H9 (cell line): ENCODE measurements at regions not wholly inside any gene's neighbourhood (a gene's known extent, or its start where the extent isn't known, plus 50 kb on each side); places are given as distances from the start of the nearest gene placed in this dataset.

Experiments used
- DNase-seq: peaks from one replicate; pipeline ENCODE4 v3.0.0-alpha.2; 2017
- H2AFZ ChIP-seq: one replicate; pipeline ENCODE4 v1.6.1; 2013; ENCODE audit warnings: mild to moderate bottlenecking, low read length, control low read depth, moderate library complexity
- H2AK5ac ChIP-seq: 2 replicates; pipeline ENCODE4 v1.6.1; 2013; ENCODE audit warnings: low read length, control low read depth, mixed read lengths; ENCODE audit not compliant: insufficient read length
- H2BK120ac ChIP-seq: one replicate; pipeline ENCODE4 v1.6.1; 2013; ENCODE audit warnings: low read depth, mild to moderate bottlenecking, low read length, control low read depth, inconsistent platforms; ENCODE audit not compliant: poor library complexity, severe bottlenecking
- H2BK12ac ChIP-seq: 2 replicates; pipeline ENCODE4 v1.6.1; 2013; ENCODE audit warnings: low read length, control low read depth, mixed read lengths, low read depth; ENCODE audit not compliant: insufficient read length
- H2BK15ac ChIP-seq: 2 replicates; pipeline ENCODE4 v1.6.1; 2013; ENCODE audit warnings: low read depth, low read length, control low read depth
- H2BK20ac ChIP-seq: one replicate; pipeline ENCODE4 v1.6.1; 2013; ENCODE audit warnings: low read depth, mild to moderate bottlenecking, low read length, control low read depth, inconsistent platforms; ENCODE audit not compliant: poor library complexity, severe bottlenecking
- H2BK5ac ChIP-seq: 2 replicates; pipeline ENCODE4 v1.6.1; 2013; ENCODE audit warnings: low read length, control low read depth, mixed read lengths; ENCODE audit not compliant: insufficient read length
- H3K14ac ChIP-seq: 2 replicates; pipeline ENCODE4 v1.6.1; 2013; ENCODE audit warnings: low read length, control low read depth; ENCODE audit not compliant: insufficient read depth
- H3K18ac ChIP-seq: 2 replicates; pipeline ENCODE4 v1.6.1; 2013; ENCODE audit warnings: low read depth, mild to moderate bottlenecking, mixed read lengths, low read length, control low read depth; ENCODE audit not compliant: insufficient read length
- H3K23ac ChIP-seq: 2 replicates; pipeline ENCODE4 v1.6.1; 2013; ENCODE audit warnings: low read length, control low read depth, mixed read lengths, low read depth; ENCODE audit not compliant: insufficient read length
- H3K23me2 ChIP-seq: 2 replicates; pipeline ENCODE4 v1.6.1; 2013; ENCODE audit warnings: low read depth, mild to moderate bottlenecking, mixed read lengths, low read length, control low read depth; ENCODE audit not compliant: insufficient read length, poor library complexity, severe bottlenecking
- H3K27ac ChIP-seq: 2 replicates; pipeline ENCODE4 v1.5.1; 2013; ENCODE audit warnings: low read length, control low read depth, mixed read lengths, low read depth; ENCODE audit not compliant: insufficient read length
- H3K27me3 ChIP-seq: 2 replicates; pipeline ENCODE4 v1.6.1; 2013; ENCODE audit warnings: low read length, control low read depth, inconsistent platforms; ENCODE audit not compliant: insufficient read depth
- H3K4ac ChIP-seq: 2 replicates; pipeline ENCODE4 v1.6.1; 2013; ENCODE audit warnings: low read depth, mild to moderate bottlenecking, control low read depth, inconsistent platforms, low read length, moderate library complexity
- H3K4me1 ChIP-seq: 2 replicates; pipeline ENCODE4 v1.6.1; 2013; ENCODE audit warnings: low read length, control low read depth, inconsistent platforms; ENCODE audit not compliant: insufficient read depth
- H3K4me2 ChIP-seq: 2 replicates; pipeline ENCODE4 v1.6.1; 2013; ENCODE audit warnings: low read length, control low read depth, mixed read lengths; ENCODE audit not compliant: insufficient read length, insufficient read depth
- H3K56ac ChIP-seq: 2 replicates; pipeline ENCODE4 v1.6.1; 2013; ENCODE audit warnings: low read depth, mild to moderate bottlenecking, mixed read lengths, low read length, control low read depth; ENCODE audit not compliant: insufficient read length
- H3K79me1 ChIP-seq: 2 replicates; pipeline ENCODE4 v1.6.1; 2013; ENCODE audit warnings: low read depth, mild to moderate bottlenecking, moderate library complexity, low read length, control low read depth, inconsistent platforms; ENCODE audit not compliant: insufficient read depth, poor library complexity, severe bottlenecking
- H3K79me2 ChIP-seq: 2 replicates; pipeline ENCODE4 v1.6.1; 2013; ENCODE audit warnings: low read length, control low read depth, inconsistent platforms; ENCODE audit not compliant: insufficient read depth
- H3K9ac ChIP-seq: 2 replicates; pipeline ENCODE4 v1.6.1; 2013; ENCODE audit warnings: low read length, control low read depth, mixed read lengths; ENCODE audit not compliant: insufficient read length; ENCODE audit errors: extremely low read depth
- H3K9me3 ChIP-seq: one replicate; pipeline ENCODE4 v1.6.1; 2013; ENCODE audit warnings: low read depth, low read length, inconsistent platforms; ENCODE audit not compliant: control insufficient read depth
- H3T11ph ChIP-seq: one replicate; pipeline ENCODE4 v1.6.1; 2013; ENCODE audit warnings: mild to moderate bottlenecking, low read length, control low read depth, inconsistent platforms
- H4K20me1 ChIP-seq: one replicate; pipeline ENCODE4 v1.6.1; 2013; ENCODE audit not compliant: control insufficient read depth, insufficient read length, insufficient read depth
- H4K5ac ChIP-seq: 2 replicates; pipeline ENCODE4 v1.6.1; 2013; ENCODE audit warnings: low read depth, mild to moderate bottlenecking, mixed read lengths, low read length, control low read depth; ENCODE audit not compliant: insufficient read length
- H4K8ac ChIP-seq: replicated peaks from 2 replicates; pipeline ENCODE4 v1.6.1; 2013; ENCODE audit warnings: low read length, control low read depth, mixed read lengths, low read depth; ENCODE audit not compliant: insufficient read length
- H4K91ac ChIP-seq: 2 replicates; pipeline ENCODE4 v1.6.1; 2013; ENCODE audit warnings: low read depth, mild to moderate bottlenecking, moderate library complexity, mixed read lengths, low read length, control low read depth; ENCODE audit not compliant: insufficient read length
- H3K27ac Mint-ChIP-seq, 3 experiments: 2 replicates in 2 of 3; 3 replicates in 1 of 3; pipeline ENCODE4 v1.8.0; 2020 to 2021; ENCODE audit warnings: mixed read lengths in 3 of 3, mild to moderate bottlenecking in 1 of 3, moderate library complexity in 1 of 3
- H3K27me3 Mint-ChIP-seq: 2 replicates; pipeline ENCODE4 v1.8.0; 2021; ENCODE audit warnings: low read depth, mild to moderate bottlenecking, moderate library complexity, mixed read lengths
- H3K36me3 Mint-ChIP-seq, 3 experiments: 2 replicates in 2 of 3; 3 replicates in 1 of 3; pipeline ENCODE4 v1.8.0; 2020 to 2021; ENCODE audit warnings: low read depth in 3 of 3, mixed read lengths in 3 of 3; ENCODE audit not compliant: insufficient read depth in 1 of 3
- H3K4me1 Mint-ChIP-seq, 2 experiments: 2 replicates each; pipeline ENCODE4 v1.8.0; 2020; ENCODE audit warnings: mixed read lengths in 2 of 2
- H3K4me3 Mint-ChIP-seq, 2 experiments: 2 replicates in 1 of 2; 3 replicates in 1 of 2; pipeline ENCODE4 v1.8.0; 2020 to 2021; ENCODE audit warnings: mild to moderate bottlenecking in 2 of 2, mixed read lengths in 2 of 2, moderate library complexity in 1 of 2
- H3K9me3 Mint-ChIP-seq, 2 experiments: 2 replicates in 1 of 2; 3 replicates in 1 of 2; pipeline ENCODE4 v1.8.0; 2020; ENCODE audit warnings: mild to moderate bottlenecking in 2 of 2, mixed read lengths in 2 of 2, moderate library complexity in 1 of 2
- WGBS: extraction: QIAGEN DNeasy Blood & Tissue Kit; methylation state at CpG from one replicate; pipeline ENCODE4 v1.1.7; 2013; ENCODE audit warnings: missing lambda C conversion rate, low lambda C conversion rate, mixed read lengths; ENCODE audit not compliant: insufficient read length; ENCODE audit errors: extremely low coverage; 5-methylcytosine and 5-hydroxymethylcytosine counted together
- TF ChIP-seq, protein P1 (sequence below): fragments of 200-600 bp; sonication (generic); conservative IDR thresholded peaks from 3 replicates; pipeline ENCODE4 v1.8.0; 2021; ENCODE audit warnings: antibody characterized with exemption, mild to moderate bottlenecking

GRCh38 chr3:105963161-105963560 lies 94.3 kb upstream of the CBLB start:
- H2BK15ac ChIP-seq = no peak overlapping the region
- H4K20me1 ChIP-seq = no peaks in the 10 kb centered on the region
- no peak overlapping the region for H2BK20ac ChIP-seq
- H2AK5ac ChIP-seq = no peak overlapping the region
- H3K9me3 Mint-ChIP-seq = no peaks in the 10 kb centered on the region; a peak in 1 of 5 replicates
- H3K27ac Mint-ChIP-seq = no peak overlapping the region
- no peaks in the 10 kb centered on the region for H3K79me1 ChIP-seq
- H3K9me3 ChIP-seq = no peaks in the 10 kb centered on the region
- H2BK12ac ChIP-seq = no peak overlapping the region
- no peak overlapping the region for H4K91ac ChIP-seq
- DNase-seq = no peak
- no peaks in the 10 kb centered on the region for H3K4me1 ChIP-seq
- no peak overlapping the region for H2BK120ac ChIP-seq
- H3K23ac ChIP-seq = no peak overlapping the region
- no peaks in the 10 kb centered on the region for H3K23me2 ChIP-seq
- H3T11ph ChIP-seq = no peak overlapping the region
- H4K8ac ChIP-seq = no peak overlapping the region
- no peak overlapping the region for H2AFZ ChIP-seq
- H3K79me2 ChIP-seq = no peaks in the 10 kb centered on the region
- no peaks in the 10 kb centered on the region for H3K27me3 ChIP-seq
- WGBS = no CpG with 5 or more reads among the region's 1 CpG
- no peak overlapping the region for H3K4me3 Mint-ChIP-seq
- H2BK5ac ChIP-seq = no peak overlapping the region
- TF ChIP-seq, protein P1, sequence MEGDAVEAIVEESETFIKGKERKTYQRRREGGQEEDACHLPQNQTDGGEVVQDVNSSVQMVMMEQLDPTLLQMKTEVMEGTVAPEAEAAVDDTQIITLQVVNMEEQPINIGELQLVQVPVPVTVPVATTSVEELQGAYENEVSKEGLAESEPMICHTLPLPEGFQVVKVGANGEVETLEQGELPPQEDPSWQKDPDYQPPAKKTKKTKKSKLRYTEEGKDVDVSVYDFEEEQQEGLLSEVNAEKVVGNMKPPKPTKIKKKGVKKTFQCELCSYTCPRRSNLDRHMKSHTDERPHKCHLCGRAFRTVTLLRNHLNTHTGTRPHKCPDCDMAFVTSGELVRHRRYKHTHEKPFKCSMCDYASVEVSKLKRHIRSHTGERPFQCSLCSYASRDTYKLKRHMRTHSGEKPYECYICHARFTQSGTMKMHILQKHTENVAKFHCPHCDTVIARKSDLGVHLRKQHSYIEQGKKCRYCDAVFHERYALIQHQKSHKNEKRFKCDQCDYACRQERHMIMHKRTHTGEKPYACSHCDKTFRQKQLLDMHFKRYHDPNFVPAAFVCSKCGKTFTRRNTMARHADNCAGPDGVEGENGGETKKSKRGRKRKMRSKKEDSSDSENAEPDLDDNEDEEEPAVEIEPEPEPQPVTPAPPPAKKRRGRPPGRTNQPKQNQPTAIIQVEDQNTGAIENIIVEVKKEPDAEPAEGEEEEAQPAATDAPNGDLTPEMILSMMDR = no peak
- no peak overlapping the region for H3K4me2 ChIP-seq
- H3K4me1 Mint-ChIP-seq = peaks cover 7 to 10% of the 10 kb centered on the region in 2 experiments; a peak in 2 of 4 replicates
- no peak overlapping the region for H3K18ac ChIP-seq
- H3K36me3 Mint-ChIP-seq = no peaks in the 10 kb centered on the region; a peak in 2 of 7 replicates
- no peak overlapping the region for H4K5ac ChIP-seq
- H3K27ac ChIP-seq = no peak overlapping the region
- no peaks in the 10 kb centered on the region for H3K27me3 Mint-ChIP-seq
- H3K9ac ChIP-seq = no peak overlapping the region
- no peak overlapping the region for H3K14ac ChIP-seq
- no peak overlapping the region for H3K4ac ChIP-seq
- H3K56ac ChIP-seq = no peak overlapping the region
